ENCODE measurements at regions not wholly inside any gene's neighbourhood (a gene's known extent, or its start where the extent isn't known, plus 50 kb on each side); places are given as distances from the start of the nearest gene placed in this dataset.

GRCh38 chrX:26373829-26374228 is 157.9 kb downstream of the MAGEB5 start:
- no peaks in the 10 kb centered on the region for H3K4me1 ChIP-seq (replicated peaks in 1 of 2)
- H3K27ac ChIP-seq = no peak overlapping the region
- WGBS, 10 experiments = 21 to 100% (median 88%) methylated on average over 1 to 5 of the region's 5 CpGs; no CpG with 5 or more reads in 5 of the 10 experiments
- ATAC-seq (replicated peaks in 6 of 8) = no peak
- H3K4me3 ChIP-seq = no peak overlapping the region
- in situ Hi-C loops (cut with MboI; ENCODE audit: low pct_unique_long_range_greater_than_20kb in 2 of 9, low sequenced_read_pairs in 9 of 9, unreplicated experiment in 9 of 9) = no loop called here

DNA sequence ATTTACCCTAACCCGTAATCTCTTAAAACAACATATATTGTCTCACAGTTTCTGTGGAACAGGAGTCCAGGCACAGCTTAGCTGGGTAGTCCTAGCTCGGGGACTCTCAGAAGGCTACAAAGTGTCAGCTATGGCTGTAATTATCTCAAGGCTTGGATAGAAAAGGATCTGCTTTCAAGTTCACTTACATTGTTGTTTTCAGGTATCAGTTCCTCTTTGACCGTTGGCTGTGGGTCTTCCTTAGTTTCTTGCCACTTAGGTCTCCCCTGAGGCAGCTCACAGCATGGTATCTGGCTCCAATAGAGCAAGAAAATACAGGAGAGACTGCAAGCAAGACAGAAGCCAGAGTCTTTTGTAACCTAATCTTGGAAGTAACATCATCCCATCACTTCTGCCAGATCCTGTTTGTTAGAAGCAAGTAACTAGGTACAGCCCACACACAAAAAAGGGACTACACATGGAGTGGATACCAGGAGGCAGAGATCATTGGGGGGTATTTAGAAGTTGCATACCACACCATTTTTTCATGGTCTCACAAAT is 137.0 kb downstream of the MAGEB5 start:
- H3K4me3 ChIP-seq = no peak overlapping the region
- ATAC-seq (replicated peaks in 6 of 8) = no peak
- H3K4me1 ChIP-seq (replicated peaks in 1 of 2) = no peaks in the 10 kb centered on the region
- no peak overlapping the region for H3K27ac ChIP-seq
- WGBS, 10 experiments = 0 to 100% (median 18%) methylated on average over 1 to 3 of the region's 3 CpGs; no CpG with 5 or more reads in 6 of the 10 experiments
- in situ Hi-C loops (cut with MboI; ENCODE audit: low pct_unique_long_range_greater_than_20kb in 2 of 9, low sequenced_read_pairs in 9 of 9, unreplicated experiment in 9 of 9) = no loop called here

- H3K27ac ChIP-seq = no peak overlapping the region
- no peak overlapping the region for H3K4me3 ChIP-seq
- 0 to 100% (median 71%) methylated on average over 1 to 4 of the region's 4 CpGs; no CpG with 5 or more reads in 5 of the 10 experiments for WGBS, 10 experiments
- in situ Hi-C loops (cut with MboI; ENCODE audit: low pct_unique_long_range_greater_than_20kb in 2 of 9, low sequenced_read_pairs in 9 of 9, unreplicated experiment in 9 of 9) = no loop called here
- ATAC-seq (replicated peaks in 6 of 8) = no peak
- H3K4me1 ChIP-seq (replicated peaks in 1 of 2) = no peaks in the 10 kb centered on the region
These were observed 131.2 kb downstream of the MAGEB5 start for GRCh38 chrX:26347171-26347570.

DNA sequence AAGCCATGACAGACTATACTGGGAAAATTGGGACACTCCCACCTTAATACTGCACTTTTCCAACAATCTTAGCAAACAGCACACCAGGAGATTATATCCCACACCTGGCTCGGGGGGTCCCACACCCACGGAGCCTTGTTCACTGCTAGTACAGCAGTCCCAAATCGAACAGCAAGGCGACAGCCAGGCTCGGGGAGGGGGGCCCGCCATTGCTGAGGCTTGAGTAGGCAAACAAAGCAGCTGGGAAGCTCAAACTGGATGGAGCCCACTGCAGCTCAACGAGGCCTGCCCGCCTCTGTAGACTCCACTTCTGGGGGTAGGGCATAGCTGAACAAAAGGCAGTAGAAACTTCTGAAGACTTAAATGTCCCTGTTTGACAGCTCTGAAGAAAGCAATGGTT is 118.3 kb downstream of the MAGEB5 start:
- H3K27ac ChIP-seq = no peak overlapping the region
- ATAC-seq (replicated peaks in 6 of 8) = no peak
- 0 to 90% (median 77%) methylated on average over 1 to 3 of the region's 8 CpGs; no CpG with 5 or more reads in 7 of the 10 experiments for WGBS, 10 experiments
- no peak overlapping the region for H3K4me3 ChIP-seq
- in situ Hi-C loops (cut with MboI; ENCODE audit: low pct_unique_long_range_greater_than_20kb in 2 of 9, low sequenced_read_pairs in 9 of 9, unreplicated experiment in 9 of 9) = no loop called here
- no peaks in the 10 kb centered on the region for H3K4me1 ChIP-seq (replicated peaks in 1 of 2)

DNA sequence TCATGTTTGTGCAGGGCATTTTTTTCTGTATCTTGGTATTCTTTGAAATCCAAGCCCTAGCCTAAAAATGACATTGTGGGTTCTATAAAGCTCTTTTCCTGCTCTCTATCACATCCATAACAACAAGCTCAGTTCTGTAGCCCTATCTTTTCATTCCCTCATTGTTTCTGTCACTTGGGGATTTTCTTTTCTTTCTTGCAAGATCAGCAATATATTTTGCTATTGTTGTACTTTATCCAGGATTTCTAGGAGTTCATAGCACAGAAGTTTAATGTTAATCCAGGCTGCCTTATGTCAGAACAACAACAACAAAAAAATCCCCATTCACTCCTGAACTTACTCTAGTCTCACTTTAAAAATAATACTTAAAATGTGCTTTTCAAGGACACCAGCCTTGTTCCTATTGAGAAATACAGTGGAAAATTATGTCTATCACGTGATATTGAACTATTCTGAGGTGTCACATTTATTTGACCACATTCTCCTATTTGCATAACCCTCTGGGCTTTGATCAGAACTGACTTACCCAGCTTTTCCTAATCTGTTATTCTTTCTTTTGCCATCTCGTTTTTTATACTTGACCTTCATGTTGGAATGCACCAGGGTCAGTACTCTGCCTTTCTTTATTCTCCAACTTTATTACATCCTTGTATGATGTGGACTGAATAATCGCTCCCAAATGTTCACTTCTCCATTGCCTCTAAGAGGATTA is 112.8 kb downstream of the MAGEB5 start:
- in situ Hi-C loops (cut with MboI; ENCODE audit: low pct_unique_long_range_greater_than_20kb in 2 of 9, low sequenced_read_pairs in 9 of 9, unreplicated experiment in 9 of 9) = no loop called here
- 0 to 63% (median 8%) methylated on average over 1 to 2 of the region's 3 CpGs; no CpG with 5 or more reads in 4 of the 10 experiments for WGBS, 10 experiments
- no peak for ATAC-seq (replicated peaks in 6 of 8)
- Histone ChIP-seq H3K27ac (no peak overlapping the region), H3K4me3 (no peak overlapping the region), H3K4me1 (replicated peaks in 1 of 2) (no peaks in the 10 kb centered on the region)

DNA sequence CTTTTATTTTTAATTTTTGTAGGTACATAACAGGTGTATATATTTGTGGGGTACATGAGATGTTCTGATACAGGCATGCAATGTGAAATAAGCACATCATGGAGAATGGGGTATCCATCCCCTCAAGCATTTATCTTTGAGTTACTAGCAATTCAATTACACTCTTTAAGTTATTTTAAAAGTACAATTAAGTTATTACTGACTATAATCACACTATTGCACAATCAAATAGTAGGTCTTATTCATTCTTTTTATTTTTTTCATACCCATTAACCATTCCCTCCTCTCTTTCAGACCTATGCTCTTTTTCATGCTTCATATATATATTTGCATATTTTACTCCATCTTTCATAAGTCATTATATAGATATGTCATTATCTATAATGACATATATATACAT is 93.3 kb downstream of the MAGEB5 start:
- in situ Hi-C loops (cut with MboI; ENCODE audit: low pct_unique_long_range_greater_than_20kb in 2 of 9, low sequenced_read_pairs in 9 of 9, unreplicated experiment in 9 of 9) = no loop called here
- no peak for ATAC-seq (replicated peaks in 6 of 8)
- Histone ChIP-seq H3K4me1 (replicated peaks in 1 of 2) (no peaks in the 10 kb centered on the region), H3K4me3 (no peak overlapping the region), H3K27ac (no peak overlapping the region)

DNA sequence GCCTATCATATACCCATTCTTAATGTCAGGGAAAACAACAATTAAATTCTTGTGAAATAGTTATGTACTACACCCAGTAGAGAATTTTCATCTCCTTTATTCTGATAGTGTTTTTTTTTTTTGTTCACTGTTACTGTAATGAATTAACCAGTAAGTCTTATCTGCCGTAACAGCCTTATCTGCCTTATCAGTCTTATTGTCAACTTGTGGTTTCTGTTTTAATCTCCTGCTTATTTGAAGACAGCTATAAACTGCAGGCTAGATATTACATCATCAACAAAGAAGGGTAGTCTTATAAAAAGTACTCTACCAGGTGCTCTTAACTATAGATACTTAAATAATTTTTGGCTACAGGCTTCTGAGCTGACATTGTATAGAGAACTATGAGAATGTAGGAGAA is 79.5 kb downstream of the MAGEB5 start:
- no peak for ATAC-seq (replicated peaks in 6 of 8)
- H3K27ac ChIP-seq = no peak overlapping the region
- H3K4me3 ChIP-seq = no peak overlapping the region
- in situ Hi-C loops (cut with MboI; ENCODE audit: low pct_unique_long_range_greater_than_20kb in 2 of 9, low sequenced_read_pairs in 9 of 9, unreplicated experiment in 9 of 9) = no loop called here
- no peaks in the 10 kb centered on the region for H3K4me1 ChIP-seq (replicated peaks in 1 of 2)
- WGBS, 10 experiments = 0 to 90% methylated on average over 1 of the region's 1 CpG; no CpG with 5 or more reads in 8 of the 10 experiments

DNA sequence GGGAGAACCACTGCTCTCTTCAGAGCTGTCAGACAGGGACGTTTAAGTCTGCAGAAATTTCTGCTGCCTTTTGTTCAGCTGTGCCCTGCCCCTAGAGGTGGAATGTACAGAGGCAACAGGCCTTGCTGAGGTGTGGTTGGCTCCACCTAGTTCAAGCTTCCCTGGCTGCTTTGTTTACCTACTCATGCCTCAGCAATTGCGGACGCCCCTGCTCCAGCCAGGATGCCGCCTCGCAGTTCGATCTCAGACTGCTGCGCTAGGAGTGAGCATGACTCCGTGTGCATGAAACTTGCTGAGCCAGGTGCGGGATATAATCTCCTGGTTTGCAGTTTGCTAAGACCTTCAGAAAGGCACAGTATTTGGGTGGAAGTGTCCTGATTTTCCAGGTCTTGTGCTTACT is 70.9 kb downstream of the MAGEB5 start:
- no peak overlapping the region for H3K4me3 ChIP-seq
- in situ Hi-C loops (cut with MboI; ENCODE audit: low pct_unique_long_range_greater_than_20kb in 2 of 9, low sequenced_read_pairs in 9 of 9, unreplicated experiment in 9 of 9) = no loop called here
- WGBS, 10 experiments = 67 to 91% methylated on average over 1 to 4 of the region's 9 CpGs; no CpG with 5 or more reads in 8 of the 10 experiments
- H3K27ac ChIP-seq = no peak overlapping the region
- no peaks in the 10 kb centered on the region for H3K4me1 ChIP-seq (replicated peaks in 1 of 2)
- no peak for ATAC-seq (replicated peaks in 6 of 8)
